ENCODE measurements at regions not wholly inside any gene's neighbourhood (a gene's known extent, or its start where the extent isn't known, plus 50 kb on each side); places are given as distances from the start of the nearest gene placed in this dataset.
"Not testable (repeated sequence)": the region's sequence is repeated elsewhere in the genome, so short reads cannot be mapped to it uniquely, and the experiment has no call there.

- Mint-ChIP-seq H3K4me3 (no peak overlapping the region), H3K27ac (no peak overlapping the region), H3K9me3 (no peaks in the 10 kb centered on the region), H3K27me3 (peaks cover 2% of the 10 kb centered on the region), H3K4me1 (no peaks in the 10 kb centered on the region), H3K36me3 (ENCODE audit: low read depth) (no peaks in the 10 kb centered on the region)
- ChIA-PET CTCF (no interaction called here), POLR2A (no interaction called here)
- DNase-seq, result no peak
Measured at GRCh38 chr9:109652971-109653370, 127.0 kb upstream of the PALM2AKAP2 start.

GRCh38 chr9:109653470-109653869, 126.5 kb upstream of the PALM2AKAP2 start:
- H3K36me3 Mint-ChIP-seq (ENCODE audit: low read depth), result no peaks in the 10 kb centered on the region
- peaks cover 2% of the 10 kb centered on the region for H3K27me3 Mint-ChIP-seq
- ChIA-PET CTCF (no interaction called here), POLR2A (no interaction called here)
- H3K4me1 Mint-ChIP-seq, result no peaks in the 10 kb centered on the region
- H3K9me3 Mint-ChIP-seq, result no peaks in the 10 kb centered on the region
- H3K27ac Mint-ChIP-seq, result no peak overlapping the region
- no peak for DNase-seq
- no peak overlapping the region for H3K4me3 Mint-ChIP-seq

GRCh38 chr9:109663978-109664377, 116.0 kb upstream of the PALM2AKAP2 start:
- CTCF ChIA-PET, result not testable (repeated sequence)

GRCh38 chr9:109665736-109666135, 114.3 kb upstream of the PALM2AKAP2 start:
- H3K4me1 Mint-ChIP-seq; H3K9me3 Mint-ChIP-seq; POLR2A ChIA-PET; H3K27ac Mint-ChIP-seq; H3K36me3 Mint-ChIP-seq (ENCODE audit: low read depth); CTCF ChIA-PET; H3K27me3 Mint-ChIP-seq; H3K4me3 Mint-ChIP-seq; DNase-seq: not testable (repeated sequence)

More at GRCh38 chr9:109663978-109664377, 116.0 kb upstream of the PALM2AKAP2 start:
- H3K36me3 Mint-ChIP-seq (ENCODE audit: low read depth); H3K9me3 Mint-ChIP-seq; DNase-seq; H3K27me3 Mint-ChIP-seq; POLR2A ChIA-PET; H3K27ac Mint-ChIP-seq; H3K4me1 Mint-ChIP-seq; H3K4me3 Mint-ChIP-seq: not testable (repeated sequence)

GRCh38 chr9:109681301-109681700, 98.7 kb upstream of the PALM2AKAP2 start:
- no peak overlapping the region for H3K4me3 Mint-ChIP-seq
- no peaks in the 10 kb centered on the region for H3K36me3 Mint-ChIP-seq (ENCODE audit: low read depth)
- no peaks in the 10 kb centered on the region for H3K4me1 Mint-ChIP-seq
- POLR2A ChIA-PET, result no interaction called here
- no peaks in the 10 kb centered on the region for H3K9me3 Mint-ChIP-seq
- H3K27ac Mint-ChIP-seq, result no peak overlapping the region
- no peaks in the 10 kb centered on the region for H3K27me3 Mint-ChIP-seq
- CTCF ChIA-PET, result no interaction called here
- no peak for DNase-seq

GRCh38 chr9:109682227-109682626, 97.8 kb upstream of the PALM2AKAP2 start:
- ChIA-PET POLR2A (no interaction called here), CTCF (no interaction called here)

GRCh38 chr9:109683521-109683920, 96.5 kb upstream of the PALM2AKAP2 start:
- H3K4me1 Mint-ChIP-seq, result no peaks in the 10 kb centered on the region
- H3K27ac Mint-ChIP-seq, result no peak overlapping the region
- ChIA-PET CTCF (no interaction called here), POLR2A (no interaction called here)
- DNase-seq, result no peak
- H3K27me3 Mint-ChIP-seq, result no peaks in the 10 kb centered on the region
- H3K9me3 Mint-ChIP-seq, result no peaks in the 10 kb centered on the region
- H3K36me3 Mint-ChIP-seq (ENCODE audit: low read depth), result no peaks in the 10 kb centered on the region
- no peak overlapping the region for H3K4me3 Mint-ChIP-seq

More at GRCh38 chr9:109682227-109682626, 97.8 kb upstream of the PALM2AKAP2 start:
- Mint-ChIP-seq H3K4me3 (no peak overlapping the region), H3K27ac (no peak overlapping the region), H3K27me3 (no peaks in the 10 kb centered on the region), H3K36me3 (ENCODE audit: low read depth) (no peaks in the 10 kb centered on the region), H3K4me1 (no peaks in the 10 kb centered on the region), H3K9me3 (no peaks in the 10 kb centered on the region)
- DNase-seq, result no peak

- CTCF ChIA-PET, result interaction anchor here (0.7 kb wide), 1 partner anchor 981 kb away, joined by 3 read pairs; no protein-coding TSS in a partner anchor
- H3K4me1 Mint-ChIP-seq, result no peaks in the 10 kb centered on the region
- H3K4me3 Mint-ChIP-seq, result no peak overlapping the region
- no peak for DNase-seq
- POLR2A ChIA-PET, result no interaction called here
- no peaks in the 10 kb centered on the region for H3K27me3 Mint-ChIP-seq
- H3K27ac Mint-ChIP-seq, result no peak overlapping the region
- H3K36me3 Mint-ChIP-seq (ENCODE audit: low read depth), result no peaks in the 10 kb centered on the region
- H3K9me3 Mint-ChIP-seq, result no peaks in the 10 kb centered on the region
Measured at GRCh38 chr9:109689701-109690100, 90.3 kb upstream of the PALM2AKAP2 start.

GRCh38 chr9:109699019-109699418, 81.0 kb upstream of the PALM2AKAP2 start:
- ChIA-PET CTCF (no interaction called here), POLR2A (no interaction called here)
- no peaks in the 10 kb centered on the region for H3K36me3 Mint-ChIP-seq (ENCODE audit: low read depth)
- H3K9me3 Mint-ChIP-seq, result no peaks in the 10 kb centered on the region
- no peak overlapping the region for H3K4me3 Mint-ChIP-seq
- H3K4me1 Mint-ChIP-seq, result no peaks in the 10 kb centered on the region
- no peak overlapping the region for H3K27ac Mint-ChIP-seq
- DNase-seq, result no peak
- no peaks in the 10 kb centered on the region for H3K27me3 Mint-ChIP-seq

GRCh38 chr9:109704546-109704945, 75.5 kb upstream of the PALM2AKAP2 start:
- H3K27ac Mint-ChIP-seq, result no peak overlapping the region
- no peak overlapping the region for H3K4me3 Mint-ChIP-seq
- CTCF ChIA-PET, result no interaction called here
- H3K27me3 Mint-ChIP-seq, result no peaks in the 10 kb centered on the region
- H3K9me3 Mint-ChIP-seq, result no peaks in the 10 kb centered on the region
- POLR2A ChIA-PET, result no interaction called here
- H3K4me1 Mint-ChIP-seq, result no peaks in the 10 kb centered on the region
- H3K36me3 Mint-ChIP-seq (ENCODE audit: low read depth), result no peaks in the 10 kb centered on the region
- DNase-seq, result no peak

GRCh38 chr9:109705515-109705914, 74.5 kb upstream of the PALM2AKAP2 start:
- H3K4me3 Mint-ChIP-seq, result no peak overlapping the region
- ChIA-PET POLR2A (no interaction called here), CTCF (no interaction called here)
- H3K27ac Mint-ChIP-seq, result no peak overlapping the region
- H3K4me1 Mint-ChIP-seq, result no peaks in the 10 kb centered on the region
- no peaks in the 10 kb centered on the region for H3K36me3 Mint-ChIP-seq (ENCODE audit: low read depth)
- H3K27me3 Mint-ChIP-seq, result no peaks in the 10 kb centered on the region
- no peak for DNase-seq
- no peaks in the 10 kb centered on the region for H3K9me3 Mint-ChIP-seq

- CTCF ChIA-PET, result no interaction called here
- no peak for DNase-seq
- Mint-ChIP-seq H3K27ac (no peak overlapping the region), H3K27me3 (peaks cover 1% of the 10 kb centered on the region), H3K4me1 (no peaks in the 10 kb centered on the region), H3K9me3 (no peaks in the 10 kb centered on the region), H3K36me3 (ENCODE audit: low read depth) (no peaks in the 10 kb centered on the region), H3K4me3 (no peak overlapping the region)
- POLR2A ChIA-PET, result no interaction called here
Measured at GRCh38 chr9:109707355-109707754, 72.6 kb upstream of the PALM2AKAP2 start.

GRCh38 chr9:109708451-109708945, 71.5 kb upstream of the PALM2AKAP2 start:
- Mint-ChIP-seq H3K27ac (no peak overlapping the region), H3K36me3 (ENCODE audit: low read depth) (no peaks in the 10 kb centered on the region), H3K9me3 (no peaks in the 10 kb centered on the region), H3K4me3 (no peak overlapping the region), H3K4me1 (no peaks in the 10 kb centered on the region), H3K27me3 (peaks cover 4% of the 10 kb centered on the region)
- ChIA-PET POLR2A (no interaction called here), CTCF (no interaction called here)
- no peak for DNase-seq

GRCh38 chr9:109709866-109710265, 70.1 kb upstream of the PALM2AKAP2 start:
- CTCF ChIA-PET, result no interaction called here
- no peaks in the 10 kb centered on the region for H3K36me3 Mint-ChIP-seq (ENCODE audit: low read depth)
- no peak overlapping the region for H3K27ac Mint-ChIP-seq
- POLR2A ChIA-PET, result no interaction called here
- H3K9me3 Mint-ChIP-seq, result no peaks in the 10 kb centered on the region
- no peak for DNase-seq
- H3K4me3 Mint-ChIP-seq, result no peak overlapping the region
- no peaks in the 10 kb centered on the region for H3K4me1 Mint-ChIP-seq
- H3K27me3 Mint-ChIP-seq, result peaks cover 4% of the 10 kb centered on the region

GRCh38 chr9:109710830-109711229, 69.2 kb upstream of the PALM2AKAP2 start:
- Mint-ChIP-seq H3K27ac (no peak overlapping the region), H3K4me1 (no peaks in the 10 kb centered on the region), H3K27me3 (peaks cover 4% of the 10 kb centered on the region), H3K36me3 (ENCODE audit: low read depth) (no peaks in the 10 kb centered on the region), H3K4me3 (no peak overlapping the region), H3K9me3 (no peaks in the 10 kb centered on the region)
- CTCF ChIA-PET, result no interaction called here
- POLR2A ChIA-PET, result no interaction called here
- DNase-seq, result no peak

All from activated CD4-positive, alpha-beta memory T cell treated with anti-CD3 and anti-CD28 coated beads, Interleukin-2, amount 10 ng/mL, durations not matched to agents 7 days and 5 days (primary cell).